K562 (cell line): ENCODE measurements at regions not wholly inside any gene's neighbourhood (a gene's known extent, or its start where the extent isn't known, plus 50 kb on each side); places are given as distances from the start of the nearest gene placed in this dataset.

Experiments used
- ATAC-seq: fragments of 200-7000 bp; cut with Tn5 transposase; 3 replicates; pipeline ENCODE4 v1.9.1; 2020; ENCODE audit warnings: moderate library complexity
- BruUV-seq: library from RNA; stranded (reverse); fragments of 400-500 nt; replicated peaks from 2 replicates; lab custom pipeline; 2021; lab: Mats Ljungman, UMichigan
- CTCF ChIA-PET: fragments of 300-600 bp; formaldehyde crosslinking; extraction: SDS; loops from one replicate; lab custom pipeline; 2021; ENCODE audit warnings: low intra/inter-chr PET ratio; lab: Yijun Ruan, JAX
- POLR2A ChIA-PET: fragments of 300-600, 350-650 bp; sonication (Branson Sonifier 250); formaldehyde crosslinking; extraction: SDS; loops from one replicate; lab custom pipeline; 2021; ENCODE audit warnings: antibody characterized with exemption, inconsistent platforms; lab: Yijun Ruan, JAX
- DNase-seq, 4 experiments: peaks; one replicate each; pipeline versions ENCODE4 v3.0.0 to v3.0.0-alpha.2; 2011 to 2018; ENCODE audit warnings: low spot score in 3 of 4, mixed read lengths in 3 of 4; ENCODE audit errors: extremely low read depth in 1 of 4
- FAIRE-seq: peaks from 2 replicates; lab custom pipeline; 2011; peaks lifted over from hg19 to GRCh38; lab: Jason Lieb, UNC
- H2AFZ ChIP-seq: 2 replicates; pipeline ENCODE4 v1.6.0; 2011; ENCODE audit warnings: low read depth, low read length, control low read depth, inconsistent platforms
- H3K27ac ChIP-seq: fragments of 200-600 bp; 3 replicates; pipeline ENCODE4 v1.8.0; 2011; ENCODE audit warnings: low read depth, mild to moderate bottlenecking, control low read depth, inconsistent platforms, low read length, moderate library complexity, mixed read lengths; ENCODE audit errors: extremely low read depth
- H3K27me3 ChIP-seq, 2 experiments: fragments of 300-600 bp in 1 of 2; 2 replicates in 1 of 2; 3 replicates in 1 of 2; pipeline versions ENCODE4 v1.6.0 to v1.8.0; 2011; ENCODE audit warnings: inconsistent platforms in 2 of 2, low read length in 2 of 2, mild to moderate bottlenecking in 1 of 2, mixed read lengths in 1 of 2, moderate library complexity in 1 of 2; ENCODE audit not compliant: control insufficient read depth in 2 of 2, insufficient read depth in 2 of 2
- H3K36me3 ChIP-seq: fragments of 300-600 bp; 3 replicates; pipeline ENCODE4 v1.8.0; 2011; ENCODE audit warnings: mild to moderate bottlenecking, low read length, inconsistent platforms; ENCODE audit not compliant: control insufficient read depth, insufficient read depth
- H3K4me1 ChIP-seq, 2 experiments: fragments of 200-600 bp in 1 of 2; replicated peaks in 1 of 2; 2 replicates in 1 of 2; 3 replicates in 1 of 2; pipeline versions ENCODE4 v1.5.1 to v1.8.0; 2011; ENCODE audit warnings: inconsistent platforms in 2 of 2, low read length in 2 of 2, mild to moderate bottlenecking in 1 of 2, mixed read lengths in 1 of 2, moderate library complexity in 1 of 2; ENCODE audit not compliant: control insufficient read depth in 2 of 2, insufficient read depth in 2 of 2
- H3K4me2 ChIP-seq: 2 replicates; pipeline ENCODE4 v1.6.1; 2011; ENCODE audit warnings: low read length, control low read depth, inconsistent platforms, mixed read lengths; ENCODE audit not compliant: insufficient read depth
- H3K4me3 ChIP-seq: fragments of 200-600 bp; sonication (generic), shearing (Covaris generic); 2 replicates; pipeline ENCODE4 v1.5.1; 2016; ENCODE audit warnings: control low read depth, inconsistent platforms
- H3K79me2 ChIP-seq: fragments of 200-600 bp; 3 replicates; pipeline ENCODE4 v1.8.0; 2011; ENCODE audit warnings: low read length, inconsistent platforms; ENCODE audit not compliant: control insufficient read depth, insufficient read depth
- H3K9ac ChIP-seq, 2 experiments: 2 replicates each; pipeline versions ENCODE4 v1.6.0 to v1.6.1; 2011; ENCODE audit warnings: low read depth in 2 of 2, low read length in 2 of 2, control low read depth in 1 of 2, inconsistent platforms in 1 of 2, mild to moderate bottlenecking in 1 of 2, mixed read lengths in 1 of 2; ENCODE audit not compliant: insufficient read depth in 1 of 2
- H3K9me1 ChIP-seq: one replicate; pipeline ENCODE4 v1.6.0; 2011; ENCODE audit warnings: inconsistent platforms, mild to moderate bottlenecking, low read length, moderate library complexity; ENCODE audit not compliant: control insufficient read depth, insufficient read depth
- H3K9me3 ChIP-seq: replicated peaks from 2 replicates; pipeline ENCODE4 v1.5.1; 2011; ENCODE audit warnings: low read depth, low read length, inconsistent platforms; ENCODE audit not compliant: control insufficient read depth, insufficient read depth
- H4K20me1 ChIP-seq: replicated peaks from 2 replicates; pipeline ENCODE4 v1.6.1; 2011; ENCODE audit warnings: low read length, inconsistent platforms, mixed read lengths; ENCODE audit not compliant: control insufficient read depth, insufficient read depth
- CBX2 ChIP-seq: fragments of 200-600 bp; sonication (generic); IDR thresholded peaks from one replicate; pipeline ENCODE4 v1.6.1; 2012; ENCODE audit warnings: mild to moderate bottlenecking, low read length, inconsistent platforms; ENCODE audit not compliant: insufficient read depth, poor library complexity, severe bottlenecking
- CHD1 ChIP-seq: fragments of 200-600 bp; sonication (generic); IDR thresholded peaks from one replicate; pipeline ENCODE4 v1.6.1; 2012; ENCODE audit warnings: mild to moderate bottlenecking, moderate library complexity, low read length, inconsistent platforms
- FOSL1 ChIP-seq: fragments of 200-800 bp; sonication (Bioruptor generic); conservative IDR thresholded peaks from 2 replicates; pipeline ENCODE4 v1.6.1; 2016; ENCODE audit warnings: missing genetic modification characterization, missing compliant biosample characterization
- GABPA ChIP-seq: fragments of 200-800 bp; sonication (Bioruptor generic); conservative IDR thresholded peaks from 2 replicates; pipeline ENCODE4 v1.6.1; 2016; ENCODE audit warnings: low read depth, missing genetic modification characterization, missing compliant biosample characterization
- GABPB1 ChIP-seq: sonication (generic); formaldehyde crosslinking; IDR thresholded peaks from 2 replicates; pipeline ENCODE4 v1.8.0; 2022; ENCODE audit warnings: mild to moderate bottlenecking, missing genetic modification reagents
- KLF1 ChIP-seq: fragments of 450-650 bp; IDR thresholded peaks from 2 replicates; pipeline ENCODE4 v1.6.1; 2016; ENCODE audit warnings: missing genetic modification characterization, missing compliant biosample characterization
- MLX ChIP-seq, 2 experiments: fragments of 450-650 bp in 1 of 2; sonication (generic) in 1 of 2; formaldehyde crosslinking; conservative IDR thresholded peaks; 2 replicates each; pipeline versions ENCODE4 v1.4.0 to v1.8.1; 2020 to 2022; ENCODE audit warnings: mild to moderate bottlenecking in 1 of 2, missing genetic modification reagents in 1 of 2
- MTA2 ChIP-seq: fragments of 450-650 bp; IDR thresholded peaks from 2 replicates; pipeline ENCODE4 v1.6.1; 2016; ENCODE audit warnings: low read depth
- MYC ChIP-seq, 2 experiments: fragments of 250-450 bp in 1 of 2; sonication (Bioruptor Pico) in 1 of 2; IDR thresholded peaks; 2 replicates each; pipeline versions ENCODE4 v1.5.1 to v1.6.1; 2012 to 2021; ENCODE audit warnings: low read depth in 2 of 2, borderline replicate concordance in 1 of 2, improper control_type of control experiment in 1 of 2, low read length in 1 of 2, mild to moderate bottlenecking in 1 of 2, moderate library complexity in 1 of 2
- NCOA1 ChIP-seq: fragments of 450-650 bp; IDR thresholded peaks from 2 replicates; pipeline ENCODE4 v1.6.1; 2016; ENCODE audit warnings: low read depth
- NCOR1 ChIP-seq: fragments of 450-650 bp; IDR thresholded peaks from 2 replicates; pipeline ENCODE4 v1.6.1; 2016; ENCODE audit warnings: mild to moderate bottlenecking, moderate library complexity
- NFIC ChIP-seq: fragments of 450-650 bp; IDR thresholded peaks from 2 replicates; pipeline ENCODE4 v1.6.1; 2017; ENCODE audit warnings: mild to moderate bottlenecking, inconsistent platforms
- RBFOX2 ChIP-seq: fragments of 200-400 bp; formaldehyde crosslinking; IDR thresholded peaks from 2 replicates; pipeline ENCODE4 v1.6.1; 2017; ENCODE audit warnings: low read depth, mild to moderate bottlenecking, low read length, moderate library complexity
- RFX5 ChIP-seq: IDR thresholded peaks from 2 replicates; pipeline ENCODE4 v1.6.1; 2011; ENCODE audit warnings: low read depth, mild to moderate bottlenecking, improper control_type of control experiment, low read length
- U2AF1 ChIP-seq: fragments of 200-400 bp; formaldehyde crosslinking; optimal IDR thresholded peaks from 2 replicates; pipeline ENCODE3; 2017; ENCODE audit warnings: mild to moderate bottlenecking, low read depth, low read length, moderate library complexity
- ZNF431 ChIP-seq: sonication (generic); formaldehyde crosslinking; IDR thresholded peaks from 2 replicates; pipeline ENCODE4 v1.8.0; 2022; ENCODE audit warnings: mild to moderate bottlenecking, missing genetic modification reagents
- ZZZ3 ChIP-seq: fragments of 450-650 bp; IDR thresholded peaks from 2 replicates; pipeline ENCODE4 v1.6.1; 2016; ENCODE audit warnings: antibody characterized with exemption, mild to moderate bottlenecking, moderate library complexity
- WGBS: fragments of 100-300 bp; shearing (Covaris generic); methylation state at CpG from one replicate; pipeline ENCODE4 v1.1.6; 2016; ENCODE audit warnings: low coverage, mixed read lengths; ENCODE audit not compliant: insufficient coverage; ENCODE audit errors: missing lambda C conversion rate; 5-methylcytosine and 5-hydroxymethylcytosine counted together
- in situ Hi-C: fragments of 300-500 bp; cut with MboI; formaldehyde crosslinking; loops from 4 replicates; pipeline ENCODE4 v1.15.0; 2018; ENCODE audit warnings: inconsistent platforms, mixed read lengths
- intact Hi-C: fragments of 100-400 bp; cut with micrococcal nuclease; formaldehyde crosslinking; loops from 2 replicates; pipeline ENCODE4 v1.14.2; 2022
- TF ChIP-seq, protein P1 (sequence below): IDR thresholded peaks from 2 replicates; pipeline ENCODE4 v1.6.1; 2011; ENCODE audit not compliant: insufficient read length; ENCODE audit errors: extremely low read depth

DNA sequence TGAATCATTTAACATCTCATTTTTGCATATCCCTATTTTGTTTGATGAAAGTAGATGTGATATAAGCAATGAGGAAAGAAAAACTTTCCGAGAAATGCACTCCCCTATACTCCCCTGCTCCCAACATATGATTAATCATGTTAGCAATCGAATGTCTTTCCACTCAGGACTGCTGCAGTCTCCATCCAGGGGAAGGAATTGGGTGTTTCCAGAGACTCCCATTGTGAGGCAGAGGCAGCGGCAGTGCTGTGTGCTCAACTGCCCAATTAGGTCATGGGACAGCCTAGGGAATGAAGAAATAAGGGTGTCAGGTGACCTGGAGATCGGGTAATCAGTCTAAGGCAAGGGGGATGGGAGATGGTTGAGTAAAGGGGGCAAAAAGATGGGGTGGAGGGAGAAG is 268.6 kb upstream of the MEIS2 start:
- ChIA-PET POLR2A (no interaction called here), CTCF (no interaction called here)
- H3K9me3 ChIP-seq, result no peaks in the 10 kb centered on the region
- no peaks in the 10 kb centered on the region for H3K27me3 ChIP-seq
- in situ Hi-C loops, result no loop called here
- no peaks in the 10 kb centered on the region for H3K79me2 ChIP-seq
- H3K27ac ChIP-seq, result no peak overlapping the region
- no peaks in the 10 kb centered on the region for H3K36me3 ChIP-seq
- no peaks in the 10 kb centered on the region for H3K9me1 ChIP-seq
- H4K20me1 ChIP-seq, result no peaks in the 10 kb centered on the region
- DNase-seq, result no peak
- no TSS peak for BruUV-seq
- no peak overlapping the region for H3K4me2 ChIP-seq
- WGBS, result 0% methylated on average over 4 of the region's 4 CpGs
- TF ChIP-seq NCOA1, result no peak
- TF ChIP-seq ZNF431 (CRISPR knock-in tag), result no peak
- no peak for TF ChIP-seq MYC (IDR thresholded peaks at IDR 0.05; ENCODE audit: low read depth, low read length)
- no peak for TF ChIP-seq MYC (CRISPR knock-in tag; IDR thresholded peaks at IDR 0.05; ENCODE audit: borderline replicate concordance, low read depth)
- TF ChIP-seq ZZZ3, result no peak
- no peak for TF ChIP-seq RBFOX2
- FAIRE-seq, result no peak
- ATAC-seq, result no peak
- no peak overlapping the region for H3K9ac ChIP-seq
- intact Hi-C loops, result no loop called here
- H3K4me1 ChIP-seq, result no peaks in the 10 kb centered on the region
- H2AFZ ChIP-seq, result no peak overlapping the region
- H3K4me3 ChIP-seq, result no peak overlapping the region

GRCh38 chr15:37370941-37371340 is 270.6 kb upstream of the MEIS2 start:
- Histone ChIP-seq H3K27me3 (no peaks in the 10 kb centered on the region), H3K79me2 (no peaks in the 10 kb centered on the region), H3K4me2 (no peak overlapping the region), H2AFZ (no peak overlapping the region), H3K27ac (no peak overlapping the region), H4K20me1 (no peaks in the 10 kb centered on the region), H3K36me3 (no peaks in the 10 kb centered on the region), H3K4me3 (no peak overlapping the region), H3K9ac (no peak overlapping the region), H3K9me1 (no peaks in the 10 kb centered on the region), H3K4me1 (no peaks in the 10 kb centered on the region), H3K9me3 (no peaks in the 10 kb centered on the region)
- intact Hi-C loops (no loop called here), in situ Hi-C loops (no loop called here)
- WGBS, result 0% methylated on average over 2 of the region's 2 CpGs
- no TSS peak for BruUV-seq
- ChIA-PET CTCF (no interaction called here), POLR2A (no interaction called here)
- DNase-seq (no peak), ATAC-seq (no peak), FAIRE-seq (no peak)
- TF ChIP-seq MTA2, result no peak
- no peak for TF ChIP-seq MLX (CRISPR knock-in tag; conservative IDR thresholded peaks at IDR 0.05)
- TF ChIP-seq NFIC, result no peak
- TF ChIP-seq CBX2, result no peak
- no peak for TF ChIP-seq FOSL1 (tag)
- TF ChIP-seq GABPA (tag), result no peak
- TF ChIP-seq, protein P1, sequence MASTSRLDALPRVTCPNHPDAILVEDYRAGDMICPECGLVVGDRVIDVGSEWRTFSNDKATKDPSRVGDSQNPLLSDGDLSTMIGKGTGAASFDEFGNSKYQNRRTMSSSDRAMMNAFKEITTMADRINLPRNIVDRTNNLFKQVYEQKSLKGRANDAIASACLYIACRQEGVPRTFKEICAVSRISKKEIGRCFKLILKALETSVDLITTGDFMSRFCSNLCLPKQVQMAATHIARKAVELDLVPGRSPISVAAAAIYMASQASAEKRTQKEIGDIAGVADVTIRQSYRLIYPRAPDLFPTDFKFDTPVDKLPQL, result no peak
- TF ChIP-seq CHD1, result no peak
- TF ChIP-seq KLF1 (tag), result no peak
- TF ChIP-seq RFX5, result no peak
- no peak for TF ChIP-seq GABPB1 (CRISPR knock-in tag)
- no peak for TF ChIP-seq NCOR1
- TF ChIP-seq U2AF1, result no peak
